ENCODE measurements at regions not wholly inside any gene's neighbourhood (a gene's known extent, or its start where the extent isn't known, plus 50 kb on each side); places are given as distances from the start of the nearest gene placed in this dataset.

GRCh38 chr17:14808425-14808824 lies 456.7 kb downstream of the PMP22 start:
- no peak for TF ChIP-seq POLR2A (IDR thresholded peaks at IDR 0.05)
- no peak for TF ChIP-seq CTCF (IDR thresholded peaks at IDR 0.05)
